ENCODE measurements at regions not wholly inside any gene's neighbourhood (a gene's known extent, or its start where the extent isn't known, plus 50 kb on each side); places are given as distances from the start of the nearest gene placed in this dataset.

DNA sequence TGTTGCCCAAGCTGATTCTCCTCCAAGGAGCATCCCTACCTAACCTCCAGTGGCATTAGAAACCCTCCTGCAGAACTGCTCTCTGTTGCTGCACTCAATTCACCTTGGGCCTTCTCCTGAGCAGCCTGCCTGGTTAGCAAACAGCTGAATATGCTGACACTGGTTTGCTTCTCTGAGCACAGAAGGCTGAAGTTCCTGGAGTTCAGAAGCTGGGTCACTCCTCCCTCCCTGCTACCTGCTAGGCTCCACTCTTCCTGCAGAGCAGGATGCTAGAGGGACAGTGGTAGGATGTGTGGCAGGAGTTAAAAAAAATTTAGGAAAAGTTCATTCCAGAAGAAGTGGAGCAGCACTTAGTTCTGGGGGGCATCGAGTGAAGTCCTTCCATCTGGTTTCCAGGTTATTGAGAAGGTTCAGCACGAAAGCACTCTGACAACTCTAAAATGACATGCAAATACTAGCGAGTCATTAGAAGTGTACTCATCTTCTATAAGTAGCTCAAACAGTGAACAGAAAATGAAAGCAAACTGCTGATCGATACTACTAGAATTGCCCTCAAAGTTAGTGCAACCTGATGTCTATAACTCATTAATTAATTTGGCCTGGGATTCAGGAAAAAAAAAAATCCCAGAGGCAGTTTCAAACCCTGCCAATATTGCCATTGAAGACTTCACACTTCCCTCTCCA, 293.7 kb downstream of the POU4F1 start:
- ATAC-seq, result no peak

DNA sequence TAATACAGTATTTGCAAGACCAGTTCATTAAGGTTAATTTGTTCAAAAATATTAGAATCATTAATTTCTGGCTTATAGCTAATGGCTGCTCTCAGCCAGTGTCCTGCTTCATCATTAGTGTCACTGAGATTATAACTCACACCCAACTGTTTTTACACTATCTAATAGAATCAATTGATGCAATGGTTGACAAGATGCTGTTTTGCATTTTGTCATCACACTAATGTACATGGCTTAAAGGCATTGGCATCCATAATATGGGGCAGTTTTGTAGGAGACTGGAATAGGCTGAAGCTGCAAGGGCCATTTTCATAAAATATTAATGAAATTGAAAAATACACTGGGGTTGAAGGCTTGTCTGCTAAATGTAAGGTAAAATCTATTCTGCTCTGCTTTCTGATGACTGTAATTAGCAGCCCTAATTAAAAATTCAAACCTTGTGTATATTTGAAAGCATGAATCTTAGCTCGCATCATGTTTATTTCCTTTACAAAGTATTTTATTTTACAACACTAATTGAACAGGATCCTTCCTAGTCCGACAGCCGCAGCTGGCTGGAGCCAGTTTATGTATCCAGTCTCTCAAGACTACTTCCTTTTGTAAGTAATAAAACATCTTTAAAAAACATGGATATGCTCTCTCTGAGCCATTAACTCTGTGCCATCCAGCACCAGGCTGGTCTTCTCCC, 296.7 kb downstream of the POU4F1 start:
- DNase-seq (ENCODE audit: low spot score in 2 of 2), result no peak

More for the DNA sequence above, 293.7 kb downstream of the POU4F1 start:
- Mint-ChIP-seq H3K36me3 (no peaks in the 10 kb centered on the region), H3K27ac (no peak overlapping the region), H3K9me3 (peaks cover 0 to 3% of the 10 kb centered on the region in 2 donors)
- no peak for DNase-seq (ENCODE audit: low spot score in 2 of 2)

DNA sequence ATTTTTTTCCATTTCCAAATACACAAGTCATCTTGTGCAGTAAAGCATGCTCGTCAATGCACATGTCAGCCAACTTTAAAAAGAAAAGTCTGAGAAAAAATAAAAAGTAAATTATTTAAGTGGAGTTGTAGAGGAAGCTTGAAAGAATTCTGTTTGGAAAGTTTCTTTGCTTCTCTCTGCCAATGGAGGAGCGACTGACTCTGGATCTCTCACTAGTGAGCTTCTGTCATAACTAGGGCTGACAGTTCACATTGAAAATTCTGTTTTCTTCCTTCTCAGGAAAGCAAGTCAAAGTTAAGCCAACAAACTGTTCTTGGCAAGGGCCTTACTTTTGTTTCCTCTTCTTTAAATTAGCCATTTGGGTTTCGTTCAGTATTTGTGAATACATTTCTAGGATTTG, 298.2 kb downstream of the POU4F1 start:
- ATAC-seq, result no peak
- Mint-ChIP-seq H3K9me3 (no peaks in the 10 kb centered on the region), H3K27ac (no peak overlapping the region), H3K36me3 (no peaks in the 10 kb centered on the region)
- DNase-seq (ENCODE audit: low spot score in 2 of 2), result no peak

More for the DNA sequence above, 296.7 kb downstream of the POU4F1 start:
- H3K36me3 Mint-ChIP-seq, result no peaks in the 10 kb centered on the region
- H3K9me3 Mint-ChIP-seq, result peaks cover 0 to 3% of the 10 kb centered on the region in 2 donors
- no peak for ATAC-seq
- H3K27ac Mint-ChIP-seq, result no peak overlapping the region

DNA sequence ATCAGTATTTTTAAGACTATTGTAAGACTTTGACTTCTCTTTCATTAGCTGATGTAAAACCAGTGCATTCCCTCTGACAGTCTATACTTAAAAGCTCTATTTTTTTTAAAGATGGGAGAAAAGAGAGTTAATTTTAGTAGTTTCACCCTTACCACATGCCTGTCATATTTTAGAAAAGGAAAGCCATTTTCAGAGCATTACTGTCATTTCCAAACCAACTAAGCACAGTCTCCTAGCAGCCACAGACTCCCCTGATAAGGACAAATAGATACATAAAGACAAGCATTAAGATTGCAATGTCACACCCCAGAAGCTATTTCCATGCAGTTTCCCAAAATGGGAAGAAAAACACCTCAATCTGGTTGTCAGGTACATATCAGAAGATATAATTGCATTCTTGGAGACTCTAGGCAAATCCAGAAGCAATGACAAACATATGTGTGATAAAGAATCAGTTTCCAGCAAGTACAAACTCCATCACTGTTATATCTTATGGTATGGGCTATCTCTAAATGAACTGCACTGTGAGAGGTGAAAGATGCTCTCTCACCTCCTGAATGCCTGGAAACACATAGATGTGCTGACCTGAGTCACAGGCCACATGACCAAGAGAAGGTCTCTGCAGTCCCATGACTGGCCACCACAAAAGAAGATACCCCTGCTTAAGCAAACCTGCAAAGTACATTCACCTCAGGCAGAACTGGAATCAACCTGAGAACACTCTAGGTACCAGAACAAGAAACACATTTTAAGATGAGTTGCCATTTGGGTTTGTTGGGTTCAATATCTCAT, 303.3 kb downstream of the POU4F1 start:
- no peaks in the 10 kb centered on the region for H3K36me3 Mint-ChIP-seq
- no peak for DNase-seq (ENCODE audit: low spot score in 2 of 2)
- H3K9me3 Mint-ChIP-seq, result no peaks in the 10 kb centered on the region
- H3K27ac Mint-ChIP-seq, result no peak overlapping the region
- ATAC-seq, result peak in 1 of 2 donors; percentile 54

DNA sequence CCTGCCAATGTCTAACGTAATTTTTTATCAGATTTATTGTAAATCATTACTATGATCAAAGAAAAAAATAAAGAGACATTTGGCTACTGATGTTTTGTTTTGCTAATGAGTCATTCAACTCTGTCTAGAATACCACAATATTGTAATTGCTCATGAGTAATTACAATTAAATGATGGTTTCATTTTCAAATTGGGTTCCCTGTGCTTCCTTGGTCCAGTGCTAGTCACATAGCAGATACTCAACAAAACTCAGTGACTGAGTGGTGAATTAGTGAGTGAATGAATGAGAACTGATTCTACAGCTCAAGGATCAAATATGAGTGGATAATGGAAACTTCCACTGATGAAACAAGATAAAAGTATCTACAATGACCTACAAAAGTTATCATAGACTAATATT, 304.7 kb downstream of the POU4F1 start:
- no peak for DNase-seq (ENCODE audit: low spot score in 2 of 2)
- H3K9me3 Mint-ChIP-seq, result no peaks in the 10 kb centered on the region
- no peaks in the 10 kb centered on the region for H3K36me3 Mint-ChIP-seq
- peak in 1 of 2 donors; percentile 38 for ATAC-seq
- no peak overlapping the region for H3K27ac Mint-ChIP-seq

DNA sequence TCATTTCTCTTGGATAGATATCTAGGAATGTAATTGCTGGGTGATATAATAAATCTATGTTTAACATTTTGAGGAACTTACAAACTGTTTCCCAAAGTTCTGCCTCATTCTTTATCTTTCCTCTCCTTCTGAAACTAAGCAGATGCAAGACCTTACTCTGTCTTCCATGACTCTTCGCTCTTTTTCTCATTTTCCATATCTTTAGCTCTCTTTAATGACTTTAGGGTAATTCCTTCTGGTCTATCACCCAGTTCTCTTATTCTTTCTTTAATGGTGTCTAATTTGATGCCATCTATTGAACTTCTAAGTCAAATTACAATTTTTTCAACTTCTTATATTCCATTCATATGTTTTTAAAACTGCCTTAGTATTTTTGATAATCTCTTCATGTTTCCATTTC, 316.6 kb downstream of the POU4F1 start:
- peaks cover 10 to 26% of the 10 kb centered on the region in 2 donors for H3K9me3 Mint-ChIP-seq
- no peaks in the 10 kb centered on the region for H3K36me3 Mint-ChIP-seq
- no peak for DNase-seq (ENCODE audit: low spot score in 2 of 2)
- H3K27ac Mint-ChIP-seq, result no peak overlapping the region
- no peak for ATAC-seq

DNA sequence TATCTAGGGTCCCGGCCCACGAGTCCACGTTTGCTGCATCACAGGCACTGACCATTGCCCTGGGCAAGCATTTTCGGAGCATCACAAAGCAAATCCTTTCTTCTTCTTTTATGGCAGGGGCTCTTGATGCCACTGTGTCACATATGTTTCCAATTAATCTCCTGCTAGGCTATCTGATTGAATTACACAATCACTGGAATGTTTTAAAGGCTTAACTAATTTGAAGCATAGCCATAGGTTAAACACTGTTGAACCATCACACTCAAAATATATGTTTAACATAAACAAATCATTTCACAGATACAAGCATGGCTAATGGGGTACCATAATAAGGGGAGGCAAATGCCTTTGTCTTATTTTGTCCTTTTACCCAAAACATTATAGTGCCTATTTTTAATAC, 338.3 kb downstream of the POU4F1 start:
- DNase-seq (ENCODE audit: low spot score in 2 of 2) (no peak), ATAC-seq (no peak)
- Mint-ChIP-seq H3K27ac (no peak overlapping the region), H3K9me3 (peaks cover 0 to 5% of the 10 kb centered on the region in 2 donors), H3K36me3 (no peaks in the 10 kb centered on the region)

DNA sequence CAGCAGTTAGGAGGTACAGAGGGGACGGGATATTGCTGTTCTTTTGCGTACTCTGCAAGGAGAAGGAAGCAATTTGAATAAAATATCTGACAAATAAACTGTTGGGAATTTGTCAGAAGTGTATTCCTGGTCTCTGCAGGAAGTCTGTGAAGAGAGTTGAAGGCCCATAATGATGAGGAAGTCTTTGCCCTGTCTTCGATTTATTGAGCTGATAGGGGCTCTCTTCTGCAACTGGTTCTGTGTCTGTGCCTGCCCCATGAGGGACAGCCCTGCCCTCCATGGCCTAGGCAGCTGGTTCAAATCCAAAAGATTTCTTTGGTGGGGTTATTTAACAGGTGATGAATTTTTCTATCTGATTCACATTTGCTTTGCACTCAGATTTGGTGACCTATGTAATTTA, 339.7 kb upstream of the EDNRB start:
- ATAC-seq (no peak), DNase-seq (ENCODE audit: low spot score in 2 of 2) (no peak)
- Mint-ChIP-seq H3K27ac (no peak overlapping the region), H3K9me3 (peaks cover 0 to 5% of the 10 kb centered on the region in 2 donors), H3K36me3 (no peaks in the 10 kb centered on the region)

DNA sequence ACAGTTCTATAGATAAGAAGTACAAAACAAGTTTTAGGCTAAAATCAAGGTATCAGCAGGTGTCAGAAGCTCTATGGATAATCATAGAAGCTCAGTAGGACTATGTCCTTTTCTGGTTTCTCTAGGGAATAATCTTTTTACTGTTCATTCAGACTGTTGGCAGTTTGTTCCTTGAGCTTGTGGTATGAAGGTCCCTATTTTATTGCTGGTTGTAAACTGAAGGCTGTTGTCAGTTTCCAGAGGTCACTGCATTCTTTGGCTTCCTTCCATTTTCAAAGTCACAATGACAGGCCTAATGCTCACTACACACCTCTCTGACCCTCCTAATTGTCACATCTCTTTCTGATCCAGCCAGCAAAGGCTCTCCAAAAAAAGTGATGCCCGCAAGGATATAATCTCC, 337.9 kb upstream of the EDNRB start:
- Mint-ChIP-seq H3K9me3 (peaks cover 0 to 5% of the 10 kb centered on the region in 2 donors), H3K27ac (no peak overlapping the region)
- no peak for ATAC-seq

DNA sequence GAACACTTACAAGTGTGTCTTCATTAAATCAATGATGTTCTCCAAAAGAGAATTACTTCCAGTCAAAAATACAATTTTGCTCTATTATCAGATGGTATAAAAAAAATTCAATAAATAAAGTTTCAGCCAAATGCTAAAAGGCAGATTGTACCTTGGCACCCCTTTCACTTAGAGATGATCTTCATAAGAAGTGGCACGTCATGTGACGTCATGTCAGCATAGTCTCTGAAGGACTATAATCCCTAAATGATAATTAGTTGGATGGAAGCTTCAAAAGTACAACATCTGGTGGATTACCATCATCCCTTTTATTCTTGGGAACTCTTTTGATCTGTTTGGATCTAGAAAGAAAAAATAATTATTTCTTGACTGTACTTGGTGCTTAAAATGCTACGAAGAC, 335.5 kb upstream of the EDNRB start:
- no peak for ATAC-seq

More for the DNA sequence above, 337.9 kb upstream of the EDNRB start:
- no peak for DNase-seq (ENCODE audit: low spot score in 2 of 2)
- H3K36me3 Mint-ChIP-seq, result no peaks in the 10 kb centered on the region

DNA sequence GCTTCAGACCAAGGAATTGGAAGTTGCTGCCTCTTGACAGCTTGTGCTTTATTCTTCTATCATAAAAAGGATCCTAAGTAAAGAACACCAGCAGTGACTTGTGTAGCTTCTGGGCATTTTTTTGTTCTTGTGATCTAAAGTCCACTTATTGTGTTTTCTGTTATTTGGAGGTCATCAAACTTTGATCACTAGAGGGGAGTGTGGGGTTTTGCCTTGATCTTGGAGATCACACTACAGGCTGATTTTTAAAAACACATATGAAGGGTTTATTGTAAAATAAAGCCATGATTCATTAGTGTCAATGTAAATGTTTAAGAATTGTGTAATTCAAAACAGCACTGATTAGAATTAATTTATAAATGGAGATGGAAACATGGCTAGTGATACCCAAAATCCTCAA, 328.7 kb upstream of the EDNRB start:
- ATAC-seq (no peak), DNase-seq (ENCODE audit: low spot score in 2 of 2) (no peak)
- H3K9me3 Mint-ChIP-seq, result no peaks in the 10 kb centered on the region
- no peaks in the 10 kb centered on the region for H3K36me3 Mint-ChIP-seq
- H3K27ac Mint-ChIP-seq, result no peak overlapping the region

More for the DNA sequence above, 335.5 kb upstream of the EDNRB start:
- DNase-seq (ENCODE audit: low spot score in 2 of 2), result no peak
- H3K9me3 Mint-ChIP-seq, result no peaks in the 10 kb centered on the region
- no peak overlapping the region for H3K27ac Mint-ChIP-seq
- no peaks in the 10 kb centered on the region for H3K36me3 Mint-ChIP-seq

DNA sequence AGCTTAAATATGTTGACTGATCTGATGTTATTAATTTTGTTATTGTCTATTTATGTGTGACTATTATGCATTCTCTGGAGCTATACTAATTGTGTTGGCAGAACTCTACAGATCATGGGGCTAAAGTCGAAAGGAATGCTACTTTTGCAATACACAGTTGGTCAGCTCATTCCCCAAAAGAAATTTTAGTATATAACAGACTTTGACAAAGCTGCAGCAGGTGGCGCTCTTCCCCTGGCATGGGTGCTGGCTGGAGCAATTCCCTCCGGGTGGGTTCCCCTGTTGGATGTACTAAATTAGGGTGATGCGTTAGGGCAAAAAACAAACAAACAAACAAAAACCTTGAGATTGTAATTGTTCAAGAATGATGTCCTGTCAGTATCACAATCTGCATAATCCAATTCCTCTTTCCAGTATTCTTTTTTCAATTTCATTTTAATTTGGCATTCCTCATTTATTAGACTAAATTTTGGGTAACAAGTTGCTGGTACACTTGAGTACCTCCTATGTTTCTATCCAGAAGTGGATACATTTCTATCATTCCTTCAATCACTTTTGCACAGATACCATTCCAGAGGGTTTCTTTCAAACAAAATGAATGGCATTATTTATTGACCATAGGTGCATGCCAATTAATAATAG, 322.8 kb upstream of the EDNRB start:
- Mint-ChIP-seq H3K27ac (no peak overlapping the region), H3K36me3 (no peaks in the 10 kb centered on the region), H3K9me3 (no peaks in the 10 kb centered on the region)
- ATAC-seq, result no peak
- peak in 1 of 2 donors; percentile 41 for DNase-seq (ENCODE audit: low spot score in 2 of 2)

DNA sequence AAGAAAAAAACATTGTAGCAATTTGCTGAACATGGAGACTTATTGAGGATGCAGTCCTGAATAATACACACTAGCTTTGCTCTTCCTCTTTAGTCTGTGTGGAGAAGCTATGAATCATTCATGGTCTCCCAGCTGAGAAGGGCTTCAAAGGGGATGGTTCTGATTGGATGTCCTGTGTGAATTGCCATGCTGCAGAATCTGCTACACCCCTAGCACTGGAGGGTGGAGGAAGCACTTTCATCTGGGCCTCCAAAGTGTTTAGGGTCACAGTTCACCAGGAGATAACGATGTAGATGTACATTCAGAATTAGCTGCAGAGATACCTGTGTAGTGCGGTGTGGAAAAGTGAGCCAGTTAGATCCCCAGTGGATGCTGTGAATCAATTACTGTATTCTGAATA, 321.1 kb upstream of the EDNRB start:
- H3K9me3 Mint-ChIP-seq, result no peaks in the 10 kb centered on the region
- no peak for DNase-seq (ENCODE audit: low spot score in 2 of 2)
- H3K36me3 Mint-ChIP-seq, result no peaks in the 10 kb centered on the region
- ATAC-seq, result no peak
- no peak overlapping the region for H3K27ac Mint-ChIP-seq

DNA sequence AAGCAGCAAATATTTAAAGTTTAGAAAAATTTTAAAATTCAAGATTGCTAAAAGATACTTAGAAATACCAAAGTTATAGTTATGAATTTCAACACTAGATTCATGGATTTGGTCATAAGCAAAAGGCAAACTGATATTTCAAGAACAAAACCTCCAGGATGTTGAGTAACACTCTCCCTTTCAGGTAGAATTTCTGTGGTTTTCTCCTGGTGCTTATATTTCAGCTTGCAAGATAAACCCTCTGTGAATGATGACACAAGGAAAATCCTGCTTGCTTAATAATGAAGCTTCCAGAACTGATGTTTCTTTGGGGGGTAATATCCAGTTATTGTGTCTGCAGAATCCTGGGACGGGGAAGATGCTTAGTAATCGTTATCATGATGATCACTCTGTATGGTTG, 320.3 kb upstream of the EDNRB start:
- ATAC-seq, result no peak
- Mint-ChIP-seq H3K36me3 (no peaks in the 10 kb centered on the region), H3K9me3 (no peaks in the 10 kb centered on the region), H3K27ac (no peak overlapping the region)
- no peak for DNase-seq (ENCODE audit: low spot score in 2 of 2)

DNA sequence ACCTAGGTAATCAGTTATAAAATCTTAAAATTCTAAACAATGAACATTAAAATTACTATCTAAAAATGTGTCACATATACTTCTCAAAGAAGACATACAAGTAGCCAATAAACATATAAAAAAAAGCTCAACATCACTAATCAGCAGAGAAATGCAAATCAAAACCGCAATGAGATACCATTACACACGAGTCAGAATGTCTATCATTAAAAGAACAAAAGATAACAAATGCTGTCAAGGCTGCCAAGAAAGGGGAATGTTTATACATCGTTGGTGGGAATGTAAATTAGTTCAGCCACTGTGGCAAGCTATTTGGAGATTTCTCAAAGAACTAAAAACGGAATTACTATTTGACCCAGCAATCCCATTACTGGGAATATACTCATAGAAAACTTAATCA, 310.3 kb upstream of the EDNRB start:
- DNase-seq (ENCODE audit: low spot score in 2 of 2) (no peak), ATAC-seq (no peak)
- H3K27ac Mint-ChIP-seq, result no peak overlapping the region
- H3K9me3 Mint-ChIP-seq, result peaks cover 0 to 13% of the 10 kb centered on the region in 2 donors
- H3K36me3 Mint-ChIP-seq, result no peaks in the 10 kb centered on the region

DNA sequence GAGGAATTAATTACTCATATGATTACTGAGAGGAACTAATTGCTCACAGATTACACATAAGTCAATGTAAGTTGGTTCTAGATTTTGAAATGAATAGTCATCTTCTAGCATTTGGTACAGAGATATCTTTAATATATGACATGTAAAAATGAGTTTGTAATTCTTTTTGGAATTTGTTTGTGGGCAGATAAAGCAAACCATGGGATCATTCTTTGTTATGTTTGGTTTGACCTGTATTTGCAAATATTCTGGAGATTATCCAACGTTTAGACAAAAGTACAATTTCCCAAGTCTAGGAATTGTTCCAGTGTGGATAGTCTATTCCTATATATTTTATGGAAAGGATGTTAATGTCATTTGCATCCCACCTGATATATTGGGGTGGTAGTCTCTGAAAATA, 309.6 kb upstream of the EDNRB start:
- Mint-ChIP-seq H3K9me3 (peaks cover 0 to 11% of the 10 kb centered on the region in 2 donors), H3K36me3 (no peaks in the 10 kb centered on the region), H3K27ac (no peak overlapping the region)
- DNase-seq (ENCODE audit: low spot score in 2 of 2) (no peak), ATAC-seq (no peak)

DNA sequence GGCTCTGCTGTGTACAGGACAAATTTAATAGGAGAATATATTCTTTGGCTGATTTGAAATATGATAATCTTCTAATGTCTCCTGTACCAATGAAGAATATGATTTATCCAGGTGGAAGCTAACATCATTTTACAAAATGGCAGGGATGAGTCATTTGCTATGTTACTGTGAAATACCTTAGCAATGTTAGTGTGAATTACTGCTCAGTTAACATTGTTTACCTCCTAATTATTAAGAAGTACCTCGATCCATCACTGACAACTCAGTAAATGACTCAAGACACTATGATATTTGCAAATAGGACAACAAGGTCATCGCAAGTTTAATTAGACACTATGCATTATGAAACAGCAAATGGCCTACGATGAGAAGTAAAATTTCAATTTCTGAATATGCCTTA, 309.1 kb upstream of the EDNRB start:
- ATAC-seq, result no peak
- Mint-ChIP-seq H3K27ac (no peak overlapping the region), H3K9me3 (peaks cover 0 to 11% of the 10 kb centered on the region in 2 donors), H3K36me3 (no peaks in the 10 kb centered on the region)
- no peak for DNase-seq (ENCODE audit: low spot score in 2 of 2)

All from activated naive CD4-positive, alpha-beta T cell treated with anti-CD3 and anti-CD28 coated beads, Interleukin-2, amount 50 U/mL, for 72 hours (primary cell).